ENCODE measurements at regions not wholly inside any gene's neighbourhood (a gene's known extent, or its start where the extent isn't known, plus 50 kb on each side); places are given as distances from the start of the nearest gene placed in this dataset.

DNA sequence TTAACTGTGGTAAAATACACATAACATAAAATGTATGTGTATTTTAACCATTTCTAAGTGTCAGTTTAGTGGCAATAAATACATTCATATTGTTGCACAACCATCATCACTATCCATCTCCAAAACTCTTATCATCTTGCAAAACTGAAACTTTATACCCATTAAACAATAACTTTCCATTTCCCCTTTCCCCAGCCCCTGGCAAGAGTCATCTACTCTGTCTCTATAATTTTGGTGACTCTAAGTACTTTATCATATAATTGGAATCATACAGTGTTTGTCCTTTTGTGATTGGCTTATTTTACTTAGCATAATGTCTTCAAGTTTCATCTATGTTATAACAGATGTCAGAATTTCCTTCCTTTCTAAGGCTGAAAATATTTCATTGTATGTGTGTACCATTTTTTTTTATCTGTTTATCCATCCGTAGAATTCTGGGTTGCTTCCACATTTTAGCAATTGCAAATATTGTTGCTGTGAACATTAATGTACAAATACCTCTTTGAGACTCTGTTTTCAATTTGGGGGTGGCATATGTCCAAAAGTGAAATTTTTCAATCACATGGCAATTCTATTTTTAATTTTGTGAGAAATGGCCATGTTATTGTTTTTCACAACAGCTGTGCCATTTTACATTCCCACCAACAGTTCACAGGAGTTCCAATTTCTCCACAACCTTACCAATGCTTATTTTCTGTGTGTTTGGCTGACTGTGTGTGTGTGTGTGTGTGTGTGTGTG lies 153.9 kb upstream of the GORAB start:
- H3K4me1 ChIP-seq: peaks cover 0 to 3% of the 10 kb centered on the region in 2 donors
- no peak for DNase-seq (ENCODE audit: low spot score)
- no peak for TF ChIP-seq CTCF (IDR thresholded peaks at IDR 0.05)
- no peaks in the 10 kb centered on the region for H3K27me3 ChIP-seq
- no peak overlapping the region for H3K27ac ChIP-seq
- no peaks in the 10 kb centered on the region for H3K36me3 ChIP-seq
- H3K9me3 ChIP-seq: no peaks in the 10 kb centered on the region
- no peak overlapping the region for H3K4me3 ChIP-seq

- no peaks in the 10 kb centered on the region for H3K27me3 ChIP-seq
- H3K4me3 ChIP-seq: no peak overlapping the region
- no peaks in the 10 kb centered on the region for H3K36me3 ChIP-seq
- H3K9me3 ChIP-seq: no peaks in the 10 kb centered on the region
- H3K27ac ChIP-seq: no peak overlapping the region
- DNase-seq (ENCODE audit: low spot score): no peak
- no peaks in the 10 kb centered on the region for H3K4me1 ChIP-seq
- no peak for TF ChIP-seq CTCF (IDR thresholded peaks at IDR 0.05)
These were observed 146.2 kb upstream of the GORAB start for GRCh38 chr1:170385750-170386149.

GRCh38 chr1:170388489-170388888 lies 143.5 kb upstream of the GORAB start:
- H3K36me3 ChIP-seq: no peaks in the 10 kb centered on the region
- H3K4me3 ChIP-seq: no peak overlapping the region
- no peaks in the 10 kb centered on the region for H3K9me3 ChIP-seq
- TF ChIP-seq CTCF (IDR thresholded peaks at IDR 0.05): no peak
- no peaks in the 10 kb centered on the region for H3K27me3 ChIP-seq
- DNase-seq (ENCODE audit: low spot score): no peak
- no peaks in the 10 kb centered on the region for H3K4me1 ChIP-seq
- H3K27ac ChIP-seq: no peak overlapping the region

GRCh38 chr1:170395149-170395548 lies 136.8 kb upstream of the GORAB start:
- DNase-seq (ENCODE audit: low spot score): no peak
- Histone ChIP-seq H3K4me1 (no peaks in the 10 kb centered on the region), H3K27me3 (no peaks in the 10 kb centered on the region), H3K9me3 (no peaks in the 10 kb centered on the region), H3K27ac (no peak overlapping the region), H3K4me3 (no peak overlapping the region), H3K36me3 (no peaks in the 10 kb centered on the region)
- TF ChIP-seq CTCF (IDR thresholded peaks at IDR 0.05): no peak

DNA sequence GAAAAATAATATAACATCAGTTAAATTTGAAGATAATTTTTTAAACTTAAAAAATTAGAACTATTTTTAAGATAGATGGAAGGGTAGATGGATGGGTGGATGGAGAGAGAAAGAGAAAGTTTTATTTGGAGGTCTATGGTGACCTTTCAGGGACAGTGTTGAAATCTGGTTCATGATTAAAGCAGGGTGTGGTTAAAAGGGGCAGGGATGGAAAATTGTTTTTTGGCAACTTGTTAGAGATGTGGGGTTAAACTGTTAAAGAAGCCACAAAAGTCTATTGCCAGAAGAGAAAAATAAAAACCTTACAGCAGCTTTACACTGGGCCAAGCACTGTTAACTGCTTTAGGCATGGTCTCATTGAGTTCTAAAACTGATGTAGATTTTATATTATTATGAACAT lies 134.9 kb upstream of the GORAB start:
- Histone ChIP-seq H3K27me3 (no peaks in the 10 kb centered on the region), H3K4me1 (no peaks in the 10 kb centered on the region), H3K27ac (no peak overlapping the region), H3K36me3 (no peaks in the 10 kb centered on the region), H3K4me3 (no peak overlapping the region), H3K9me3 (no peaks in the 10 kb centered on the region)
- TF ChIP-seq CTCF (IDR thresholded peaks at IDR 0.05): no peak
- no peak for DNase-seq (ENCODE audit: low spot score)
